OCI-LY1 (cell line): ENCODE measurements at regions not wholly inside any gene's neighbourhood (a gene's known extent, or its start where the extent isn't known, plus 50 kb on each side); places are given as distances from the start of the nearest gene placed in this dataset.

Source experiments
- EZH2 ChIP-seq: fragments of 200-600 bp; sonication (generic), shearing (Covaris generic); IDR thresholded peaks from 2 replicates; pipeline ENCODE4 v1.8.0; 2017; ENCODE audit warnings: borderline replicate concordance, mixed run types, mild to moderate bottlenecking, antibody characterized with exemption, low read length, moderate library complexity, mixed read lengths
- TF ChIP-seq, protein P1 (sequence below): fragments of 200-600 bp; sonication (generic), shearing (Covaris generic); IDR thresholded peaks from 2 replicates; pipeline ENCODE4 v1.5.1; 2017; ENCODE audit warnings: mild to moderate bottlenecking, antibody characterized with exemption, low read length, moderate library complexity, mixed read lengths

DNA sequence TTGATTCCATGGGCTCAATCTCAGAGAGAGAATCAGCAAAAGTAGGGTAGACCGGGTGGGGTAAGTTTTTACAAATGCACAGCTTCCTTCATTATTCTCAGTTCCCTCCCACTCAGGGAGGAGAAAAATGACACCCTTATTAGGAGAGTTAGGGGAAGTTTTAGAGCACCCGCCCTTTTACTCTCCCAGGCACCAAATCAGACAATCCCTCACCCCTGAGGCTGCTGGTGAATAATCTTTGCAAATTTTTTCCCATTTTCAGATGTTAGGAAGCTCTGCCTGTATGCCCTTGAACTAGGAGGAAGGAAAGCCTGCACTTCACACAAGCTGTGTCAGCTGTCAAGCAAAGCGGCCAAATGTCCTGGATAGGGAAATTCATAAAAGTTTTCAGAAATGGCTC lies 834.9 kb downstream of the GRID1 start:
- TF ChIP-seq, protein P1, sequence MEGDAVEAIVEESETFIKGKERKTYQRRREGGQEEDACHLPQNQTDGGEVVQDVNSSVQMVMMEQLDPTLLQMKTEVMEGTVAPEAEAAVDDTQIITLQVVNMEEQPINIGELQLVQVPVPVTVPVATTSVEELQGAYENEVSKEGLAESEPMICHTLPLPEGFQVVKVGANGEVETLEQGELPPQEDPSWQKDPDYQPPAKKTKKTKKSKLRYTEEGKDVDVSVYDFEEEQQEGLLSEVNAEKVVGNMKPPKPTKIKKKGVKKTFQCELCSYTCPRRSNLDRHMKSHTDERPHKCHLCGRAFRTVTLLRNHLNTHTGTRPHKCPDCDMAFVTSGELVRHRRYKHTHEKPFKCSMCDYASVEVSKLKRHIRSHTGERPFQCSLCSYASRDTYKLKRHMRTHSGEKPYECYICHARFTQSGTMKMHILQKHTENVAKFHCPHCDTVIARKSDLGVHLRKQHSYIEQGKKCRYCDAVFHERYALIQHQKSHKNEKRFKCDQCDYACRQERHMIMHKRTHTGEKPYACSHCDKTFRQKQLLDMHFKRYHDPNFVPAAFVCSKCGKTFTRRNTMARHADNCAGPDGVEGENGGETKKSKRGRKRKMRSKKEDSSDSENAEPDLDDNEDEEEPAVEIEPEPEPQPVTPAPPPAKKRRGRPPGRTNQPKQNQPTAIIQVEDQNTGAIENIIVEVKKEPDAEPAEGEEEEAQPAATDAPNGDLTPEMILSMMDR = no peak
- no peak for TF ChIP-seq EZH2
